ENCODE measurements at regions not wholly inside any gene's neighbourhood (a gene's known extent, or its start where the extent isn't known, plus 50 kb on each side); places are given as distances from the start of the nearest gene placed in this dataset.

DNA sequence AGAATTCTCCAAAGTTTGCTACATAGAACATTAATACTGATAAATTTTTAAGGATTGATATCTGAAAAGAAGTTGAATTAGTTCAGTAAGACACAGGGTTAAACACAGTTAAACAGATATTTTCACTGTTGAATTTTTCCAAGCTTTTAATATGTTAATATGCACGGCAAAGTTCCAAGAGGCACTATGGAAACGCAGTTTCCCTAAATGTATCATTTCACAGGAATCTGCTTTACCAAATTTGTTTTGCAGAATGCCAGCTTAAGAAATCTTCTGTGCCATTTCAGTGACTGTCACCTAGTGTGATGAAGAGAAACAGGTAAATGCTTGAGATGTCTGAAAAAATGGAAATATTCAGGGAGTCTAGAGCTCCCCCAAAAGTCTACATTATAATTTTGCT, 395.9 kb upstream of the GRIA3 start:
- no peak overlapping the region for H3K27ac ChIP-seq (ENCODE audit: low read depth in 1 of 2, low read length in 2 of 2)
- no peak for DNase-seq (ENCODE audit: low spot score)
- H3K4me1 ChIP-seq (ENCODE audit: control insufficient read depth in 4 of 4, insufficient read depth in 4 of 4, low read length in 3 of 4), result no peaks in the 10 kb centered on the region
- no peaks in the 10 kb centered on the region for H3K36me3 ChIP-seq (ENCODE audit: control insufficient read depth in 4 of 4, insufficient read depth in 3 of 4, low read depth in 1 of 4, low read length in 3 of 4)
- no peaks in the 10 kb centered on the region for H3K27me3 ChIP-seq (ENCODE audit: control insufficient read depth in 4 of 4, insufficient read depth in 4 of 4, low read length in 3 of 4)
- TF ChIP-seq EGR1 (IDR thresholded peaks at IDR 0.05; ENCODE audit: low read depth in 2 of 2), result no peak
- no peak for TF ChIP-seq RAD21 (IDR thresholded peaks at IDR 0.05)
- no peak for TF ChIP-seq GABPA (IDR thresholded peaks at IDR 0.05 in 1 of 2, conservative IDR thresholded peaks at IDR 0.05 in 1 of 2)
- no peak for TF ChIP-seq NR2F2 (IDR thresholded peaks at IDR 0.05)
- TF ChIP-seq SP1 (IDR thresholded peaks at IDR 0.05), result no peak
- TF ChIP-seq, protein P1, sequence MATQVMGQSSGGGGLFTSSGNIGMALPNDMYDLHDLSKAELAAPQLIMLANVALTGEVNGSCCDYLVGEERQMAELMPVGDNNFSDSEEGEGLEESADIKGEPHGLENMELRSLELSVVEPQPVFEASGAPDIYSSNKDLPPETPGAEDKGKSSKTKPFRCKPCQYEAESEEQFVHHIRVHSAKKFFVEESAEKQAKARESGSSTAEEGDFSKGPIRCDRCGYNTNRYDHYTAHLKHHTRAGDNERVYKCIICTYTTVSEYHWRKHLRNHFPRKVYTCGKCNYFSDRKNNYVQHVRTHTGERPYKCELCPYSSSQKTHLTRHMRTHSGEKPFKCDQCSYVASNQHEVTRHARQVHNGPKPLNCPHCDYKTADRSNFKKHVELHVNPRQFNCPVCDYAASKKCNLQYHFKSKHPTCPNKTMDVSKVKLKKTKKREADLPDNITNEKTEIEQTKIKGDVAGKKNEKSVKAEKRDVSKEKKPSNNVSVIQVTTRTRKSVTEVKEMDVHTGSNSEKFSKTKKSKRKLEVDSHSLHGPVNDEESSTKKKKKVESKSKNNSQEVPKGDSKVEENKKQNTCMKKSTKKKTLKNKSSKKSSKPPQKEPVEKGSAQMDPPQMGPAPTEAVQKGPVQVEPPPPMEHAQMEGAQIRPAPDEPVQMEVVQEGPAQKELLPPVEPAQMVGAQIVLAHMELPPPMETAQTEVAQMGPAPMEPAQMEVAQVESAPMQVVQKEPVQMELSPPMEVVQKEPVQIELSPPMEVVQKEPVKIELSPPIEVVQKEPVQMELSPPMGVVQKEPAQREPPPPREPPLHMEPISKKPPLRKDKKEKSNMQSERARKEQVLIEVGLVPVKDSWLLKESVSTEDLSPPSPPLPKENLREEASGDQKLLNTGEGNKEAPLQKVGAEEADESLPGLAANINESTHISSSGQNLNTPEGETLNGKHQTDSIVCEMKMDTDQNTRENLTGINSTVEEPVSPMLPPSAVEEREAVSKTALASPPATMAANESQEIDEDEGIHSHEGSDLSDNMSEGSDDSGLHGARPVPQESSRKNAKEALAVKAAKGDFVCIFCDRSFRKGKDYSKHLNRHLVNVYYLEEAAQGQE (IDR thresholded peaks at IDR 0.05), result no peak
- TF ChIP-seq FOXA1 (IDR thresholded peaks at IDR 0.05), result no peak
- TF ChIP-seq RXRA (IDR thresholded peaks at IDR 0.05), result no peak
- no peak for TF ChIP-seq FOXA2 (IDR thresholded peaks at IDR 0.05)
- TF ChIP-seq, protein P2, sequence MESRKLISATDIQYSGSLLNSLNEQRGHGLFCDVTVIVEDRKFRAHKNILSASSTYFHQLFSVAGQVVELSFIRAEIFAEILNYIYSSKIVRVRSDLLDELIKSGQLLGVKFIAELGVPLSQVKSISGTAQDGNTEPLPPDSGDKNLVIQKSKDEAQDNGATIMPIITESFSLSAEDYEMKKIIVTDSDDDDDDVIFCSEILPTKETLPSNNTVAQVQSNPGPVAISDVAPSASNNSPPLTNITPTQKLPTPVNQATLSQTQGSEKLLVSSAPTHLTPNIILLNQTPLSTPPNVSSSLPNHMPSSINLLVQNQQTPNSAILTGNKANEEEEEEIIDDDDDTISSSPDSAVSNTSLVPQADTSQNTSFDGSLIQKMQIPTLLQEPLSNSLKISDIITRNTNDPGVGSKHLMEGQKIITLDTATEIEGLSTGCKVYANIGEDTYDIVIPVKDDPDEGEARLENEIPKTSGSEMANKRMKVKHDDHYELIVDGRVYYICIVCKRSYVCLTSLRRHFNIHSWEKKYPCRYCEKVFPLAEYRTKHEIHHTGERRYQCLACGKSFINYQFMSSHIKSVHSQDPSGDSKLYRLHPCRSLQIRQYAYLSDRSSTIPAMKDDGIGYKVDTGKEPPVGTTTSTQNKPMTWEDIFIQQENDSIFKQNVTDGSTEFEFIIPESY (IDR thresholded peaks at IDR 0.05), result no peak
- 82% methylated on average over 2 of the region's 2 CpGs for WGBS
- H3K9ac ChIP-seq (ENCODE audit: low read depth in 1 of 2, low read length in 2 of 2), result no peak overlapping the region
- H3K4me3 ChIP-seq (ENCODE audit: low read depth in 1 of 3, low read length in 3 of 3), result no peak overlapping the region
- no peaks in the 10 kb centered on the region for H3K9me3 ChIP-seq (ENCODE audit: control insufficient read depth in 4 of 4, low read length in 3 of 4)

DNA sequence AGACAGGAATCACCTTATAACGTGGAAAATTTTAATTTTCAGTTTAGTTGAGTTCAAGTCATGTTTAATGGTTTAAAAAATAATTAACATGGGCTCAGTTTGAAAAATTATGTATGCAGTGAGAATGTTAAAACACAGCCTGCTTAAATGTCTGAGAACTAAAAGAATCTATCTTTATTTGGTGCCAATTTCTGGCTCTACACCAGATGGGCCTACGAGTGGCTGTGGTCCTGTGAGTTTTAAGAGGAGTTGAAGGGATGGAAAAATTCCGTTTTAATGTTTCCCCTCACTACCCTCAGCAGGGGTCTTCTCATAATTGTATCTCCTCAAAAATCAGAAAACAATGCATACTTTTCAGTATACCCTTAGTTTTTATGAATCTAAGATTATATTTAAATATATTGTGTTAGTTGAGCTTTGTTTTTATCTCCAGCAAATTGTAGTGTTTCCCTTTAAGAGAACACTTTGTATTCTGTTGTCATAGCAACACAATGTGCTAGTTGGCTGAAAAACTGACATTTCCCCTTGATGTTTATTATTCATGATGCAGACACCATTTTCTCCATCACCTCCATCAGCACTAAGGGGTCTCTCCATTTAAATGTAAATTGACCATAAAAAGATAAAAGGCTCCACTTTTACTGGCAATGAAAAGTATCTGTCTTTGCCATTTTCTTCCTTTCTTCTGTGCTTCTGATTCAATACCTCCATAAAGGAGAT, 393.5 kb upstream of the GRIA3 start:
- no peak overlapping the region for H3K27ac ChIP-seq (ENCODE audit: low read depth in 1 of 2, low read length in 2 of 2)
- TF ChIP-seq, protein P2 (IDR thresholded peaks at IDR 0.05), result no peak
- no peaks in the 10 kb centered on the region for H3K36me3 ChIP-seq (ENCODE audit: control insufficient read depth in 4 of 4, insufficient read depth in 3 of 4, low read depth in 1 of 4, low read length in 3 of 4)
- no peaks in the 10 kb centered on the region for H3K9me3 ChIP-seq (ENCODE audit: control insufficient read depth in 4 of 4, low read length in 3 of 4)
- no peaks in the 10 kb centered on the region for H3K4me1 ChIP-seq (ENCODE audit: control insufficient read depth in 4 of 4, insufficient read depth in 4 of 4, low read length in 3 of 4)
- no peak overlapping the region for H3K4me3 ChIP-seq (ENCODE audit: low read depth in 1 of 3, low read length in 3 of 3)
- 66% methylated on average over 3 of the region's 3 CpGs for WGBS
- DNase-seq (ENCODE audit: low spot score), result no peak
- no peak overlapping the region for H3K9ac ChIP-seq (ENCODE audit: low read depth in 1 of 2, low read length in 2 of 2)
- H3K27me3 ChIP-seq (ENCODE audit: control insufficient read depth in 4 of 4, insufficient read depth in 4 of 4, low read length in 3 of 4), result no peaks in the 10 kb centered on the region
